HG02571 (cell line): ENCODE measurements at regions not wholly inside any gene's neighbourhood (a gene's known extent, or its start where the extent isn't known, plus 50 kb on each side); places are given as distances from the start of the nearest gene placed in this dataset.
"Not testable (repeated sequence)": the region's sequence is repeated elsewhere in the genome, so short reads cannot be mapped to it uniquely, and the experiment has no call there.

ENCODE experiments used
- ATAC-seq: cut with Tn5 transposase; IDR thresholded peaks from one replicate; pipeline ENCODE4 v1.9.1; 2021; ENCODE audit warnings: mild to moderate bottlenecking, moderate library complexity; ENCODE audit not compliant: unreplicated experiment

- no peak for ATAC-seq
Measured at GRCh38 chr7:145151676-145152075, 315.8 kb upstream of the TPK1 start.

- ATAC-seq: no peak
Measured at GRCh38 chr7:145147865-145148264, 312.0 kb upstream of the TPK1 start.

GRCh38 chr7:145143685-145144084 lies 307.8 kb upstream of the TPK1 start:
- ATAC-seq: no peak

- ATAC-seq: no peak
Measured at GRCh38 chr7:145134377-145134776, 298.5 kb upstream of the TPK1 start.

- ATAC-seq: no peak
Measured at GRCh38 chr7:145123502-145123901, 287.6 kb upstream of the TPK1 start.

- no peak for ATAC-seq
Measured at GRCh38 chr7:145106001-145106400, 270.1 kb upstream of the TPK1 start.

- no peak for ATAC-seq
Measured at GRCh38 chr7:145105561-145105960, 269.7 kb upstream of the TPK1 start.

GRCh38 chr7:145104400-145104799 lies 268.5 kb upstream of the TPK1 start:
- ATAC-seq: no peak

- not testable (repeated sequence) for ATAC-seq
Measured at GRCh38 chr7:145102199-145102598, 266.3 kb upstream of the TPK1 start.

- no peak for ATAC-seq
Measured at GRCh38 chr7:145092766-145093165, 256.9 kb upstream of the TPK1 start.

- no peak for ATAC-seq
Measured at GRCh38 chr7:145088111-145088745, 252.4 kb upstream of the TPK1 start.

- ATAC-seq: no peak
Measured at GRCh38 chr7:145082366-145083161, 246.7 kb upstream of the TPK1 start.

- ATAC-seq: no peak
Measured at GRCh38 chr7:145065473-145065872, 229.6 kb upstream of the TPK1 start.

GRCh38 chr7:145064114-145064513 lies 228.3 kb upstream of the TPK1 start:
- ATAC-seq: no peak

GRCh38 chr7:145053781-145054180 lies 217.9 kb upstream of the TPK1 start:
- ATAC-seq: no peak

GRCh38 chr7:145050415-145050814 lies 214.6 kb upstream of the TPK1 start:
- ATAC-seq: no peak

GRCh38 chr7:145036604-145037405 lies 201.0 kb upstream of the TPK1 start:
- ATAC-seq: peak; percentile 87

GRCh38 chr7:145031162-145031561 lies 195.3 kb upstream of the TPK1 start:
- no peak for ATAC-seq

GRCh38 chr7:145030754-145031153 lies 194.9 kb upstream of the TPK1 start:
- no peak for ATAC-seq

GRCh38 chr7:145020454-145020853 lies 184.6 kb upstream of the TPK1 start:
- no peak for ATAC-seq

- no peak for ATAC-seq
Measured at GRCh38 chr7:145016068-145016467, 180.2 kb upstream of the TPK1 start.

- ATAC-seq: no peak
Measured at GRCh38 chr7:145009876-145010275, 174.0 kb upstream of the TPK1 start.
